Astrocyte of the cerebellum (primary cell): ENCODE measurements at regions not wholly inside any gene's neighbourhood (a gene's known extent, or its start where the extent isn't known, plus 50 kb on each side); places are given as distances from the start of the nearest gene placed in this dataset.

ENCODE experiments used
- DNase-seq: peaks from one replicate; pipeline ENCODE4 v3.0.0-alpha.2; 2011; ENCODE audit warnings: low read depth
- H3K4me3 ChIP-seq: 2 replicates; pipeline ENCODE4 v1.5.1; 2011; ENCODE audit warnings: mild to moderate bottlenecking, low read depth, low read length, moderate library complexity
- CTCF ChIP-seq: IDR thresholded peaks from 2 replicates; pipeline ENCODE4 v1.5.1; 2012; ENCODE audit warnings: low read length, low read depth, moderate library complexity, mild to moderate bottlenecking; ENCODE audit errors: missing control alignments
- in situ Hi-C: cut with HindIII; loops from 2 replicates; pipeline ENCODE4 v1.10.0; 2017; ENCODE audit warnings: low sequenced_read_pairs

GRCh38 chr4:53697016-53697685, 105.9 kb upstream of the LNX1 start:
- TF ChIP-seq CTCF = no peak
- no peak for DNase-seq

GRCh38 chr4:53695540-53696463, 104.5 kb upstream of the LNX1 start:
- in situ Hi-C loops = loop anchor here (5.0 kb wide), 1 partner anchor 71 kb away; no protein-coding TSS in a partner anchor
- H3K4me3 ChIP-seq = no peak overlapping the region
- TF ChIP-seq CTCF = no peak
- no peak for DNase-seq

More at GRCh38 chr4:53697016-53697685, 105.9 kb upstream of the LNX1 start:
- H3K4me3 ChIP-seq = no peak overlapping the region
- in situ Hi-C loops = loop anchor here (5.0 kb wide), 1 partner anchor 70 kb away; no protein-coding TSS in a partner anchor

GRCh38 chr4:53694666-53695065, 103.4 kb upstream of the LNX1 start:
- H3K4me3 ChIP-seq = no peak overlapping the region
- TF ChIP-seq CTCF = no peak
- in situ Hi-C loops = loop anchor here (5.0 kb wide), 1 partner anchor 73 kb away; no protein-coding TSS in a partner anchor
- no peak for DNase-seq

- TF ChIP-seq CTCF = no peak
- DNase-seq = no peak
- H3K4me3 ChIP-seq = no peak overlapping the region
- in situ Hi-C loops = no loop called here
Observed at GRCh38 chr4:53693909-53694308, 102.6 kb upstream of the LNX1 start.

GRCh38 chr4:53693408-53693807, 102.1 kb upstream of the LNX1 start:
- no peak for TF ChIP-seq CTCF
- in situ Hi-C loops = no loop called here
- DNase-seq = no peak
- no peak overlapping the region for H3K4me3 ChIP-seq

GRCh38 chr4:53688186-53688790, 97.0 kb upstream of the LNX1 start:
- peak; percentile 99 for DNase-seq
- TF ChIP-seq CTCF = no peak
- no peak overlapping the region for H3K4me3 ChIP-seq
- in situ Hi-C loops = no loop called here
